Uterus (tissue), 3 donors: ENCODE measurements at regions not wholly inside any gene's neighbourhood (a gene's known extent, or its start where the extent isn't known, plus 50 kb on each side); places are given as distances from the start of the nearest gene placed in this dataset.
"Not testable (repeated sequence)": the region's sequence is repeated elsewhere in the genome, so short reads cannot be mapped to it uniquely, and the experiment has no call there.

Experiments used
- DNase-seq, 2 donors: peaks; one replicate each; pipeline ENCODE4 v3.0.0-alpha.2; 2019 to 2020
- H3K27ac ChIP-seq, 2 donors: fragments of 200-600 bp; sonication (generic); 1 replicate in 1 of 2; 2 replicates in 1 of 2; pipeline ENCODE4 v1.5.1; 2016 to 2018
- H3K27me3 ChIP-seq, 2 donors: fragments of 200-600 bp; sonication (generic); one replicate each; pipeline ENCODE4 v1.5.1; 2018 to 2019; ENCODE audit warnings: control low read depth in 1 of 2
- H3K36me3 ChIP-seq, 2 donors: fragments of 200-600 bp; sonication (generic); one replicate each; pipeline ENCODE4 v1.5.1; 2019; ENCODE audit warnings: control low read depth in 1 of 2
- H3K4me1 ChIP-seq, 2 donors: fragments of 200-600 bp; sonication (generic); one replicate each; pipeline ENCODE4 v1.5.1; 2018 to 2019; ENCODE audit warnings: control low read depth in 1 of 2
- H3K4me3 ChIP-seq, 2 donors: fragments of 200-600 bp; sonication (generic); 1 replicate in 1 of 2; 2 replicates in 1 of 2; pipeline ENCODE4 v1.5.1; 2018 to 2019; ENCODE audit warnings: mild to moderate bottlenecking in 1 of 2
- H3K9me3 ChIP-seq, 2 donors: fragments of 200-600 bp; sonication (generic); one replicate each; pipeline ENCODE4 v1.5.1; 2019; ENCODE audit warnings: control low read depth in 1 of 2
- CTCF ChIP-seq, 4 experiments: fragments of 200-600 bp in 2 of 4; fragments of 450-650 bp in 2 of 4; sonication (generic) in 2 of 4; IDR thresholded peaks; one replicate each; pipeline ENCODE4 v1.5.1; 2016 to 2019; ENCODE audit warnings: antibody characterized with exemption in 4 of 4, mild to moderate bottlenecking in 2 of 4, moderate library complexity in 1 of 4
- POLR2A ChIP-seq, 2 donors: fragments of 450-650 bp; IDR thresholded peaks; one replicate each; pipeline ENCODE4 v1.6.1; 2016; ENCODE audit warnings: antibody characterized with exemption in 2 of 2, mild to moderate bottlenecking in 1 of 2, moderate library complexity in 1 of 2
- intact Hi-C: fragments of 100-400 bp; cut with DNase I; formaldehyde crosslinking; loops from one replicate; pipeline ENCODE4 v1.15.1; 2023; ENCODE audit warnings: low total_unique reads
- donor health status: DM: yes; HTN: yes; CAD: no.

- no peaks in the 10 kb centered on the region for H3K36me3 ChIP-seq
- H3K27me3 ChIP-seq, result no peaks in the 10 kb centered on the region
- H3K9me3 ChIP-seq, result no peaks in the 10 kb centered on the region
- no peak for DNase-seq
- TF ChIP-seq CTCF (IDR thresholded peaks at IDR 0.05), result no peak
- no peak for TF ChIP-seq POLR2A (IDR thresholded peaks at IDR 0.05)
- H3K4me1 ChIP-seq, result no peaks in the 10 kb centered on the region
- H3K27ac ChIP-seq, result no peak overlapping the region
- intact Hi-C loops, result no loop called here
- H3K4me3 ChIP-seq, result no peak overlapping the region
Observed at GRCh38 chr5:61230492-61230891, 68.2 kb upstream of the SMIM15 start.

GRCh38 chr5:61231813-61232212 is 69.5 kb upstream of the SMIM15 start:
- Histone ChIP-seq H3K4me3 (no peak overlapping the region), H3K27me3 (no peaks in the 10 kb centered on the region), H3K27ac (no peak overlapping the region), H3K9me3 (no peaks in the 10 kb centered on the region), H3K4me1 (no peaks in the 10 kb centered on the region), H3K36me3 (no peaks in the 10 kb centered on the region)
- intact Hi-C loops, result no loop called here
- TF ChIP-seq CTCF (IDR thresholded peaks at IDR 0.05), result no peak
- no peak for TF ChIP-seq POLR2A (IDR thresholded peaks at IDR 0.05)
- no peak for DNase-seq

GRCh38 chr5:61232490-61233050 is 70.3 kb upstream of the SMIM15 start:
- intact Hi-C loops, result no loop called here
- no peak for TF ChIP-seq CTCF (IDR thresholded peaks at IDR 0.05)
- no peak for TF ChIP-seq POLR2A (IDR thresholded peaks at IDR 0.05)
- no peaks in the 10 kb centered on the region for H3K27me3 ChIP-seq

GRCh38 chr5:61234019-61234418 is 71.8 kb upstream of the SMIM15 start:
- intact Hi-C loops, result no loop called here
- DNase-seq, result no peak
- Histone ChIP-seq H3K4me3 (no peak overlapping the region), H3K9me3 (no peaks in the 10 kb centered on the region), H3K27ac (no peak overlapping the region), H3K27me3 (no peaks in the 10 kb centered on the region), H3K36me3 (no peaks in the 10 kb centered on the region), H3K4me1 (no peaks in the 10 kb centered on the region)
- TF ChIP-seq POLR2A (IDR thresholded peaks at IDR 0.05), result no peak
- no peak for TF ChIP-seq CTCF (IDR thresholded peaks at IDR 0.05)

More at GRCh38 chr5:61232490-61233050, 70.3 kb upstream of the SMIM15 start:
- Histone ChIP-seq H3K4me1 (no peaks in the 10 kb centered on the region), H3K4me3 (no peak overlapping the region), H3K9me3 (no peaks in the 10 kb centered on the region), H3K36me3 (no peaks in the 10 kb centered on the region), H3K27ac (no peak overlapping the region)
- DNase-seq, result no peak

- H3K4me1 ChIP-seq, H3K27me3 ChIP-seq, intact Hi-C loops: not testable (repeated sequence)
Observed at GRCh38 chr5:61236715-61237114, 74.4 kb upstream of the SMIM15 start.

GRCh38 chr5:61245486-61245885 is 83.2 kb upstream of the SMIM15 start:
- Histone ChIP-seq H3K27me3 (no peaks in the 10 kb centered on the region), H3K4me1 (no peaks in the 10 kb centered on the region), H3K36me3 (no peaks in the 10 kb centered on the region), H3K27ac (no peak overlapping the region), H3K4me3 (no peak overlapping the region), H3K9me3 (no peaks in the 10 kb centered on the region)
- intact Hi-C loops, result no loop called here
- TF ChIP-seq CTCF (IDR thresholded peaks at IDR 0.05) (no peak), POLR2A (IDR thresholded peaks at IDR 0.05) (no peak)
- no peak for DNase-seq

More at GRCh38 chr5:61236715-61237114, 74.4 kb upstream of the SMIM15 start:
- DNase-seq, H3K9me3 ChIP-seq, H3K27ac ChIP-seq, H3K4me3 ChIP-seq, H3K36me3 ChIP-seq: not testable (repeated sequence)
